ENCODE measurements at regions not wholly inside any gene's neighbourhood (a gene's known extent, or its start where the extent isn't known, plus 50 kb on each side); places are given as distances from the start of the nearest gene placed in this dataset.
A peak's percentile ranks its signal among the peaks of the same experiment; 100 is the strongest.

DNA sequence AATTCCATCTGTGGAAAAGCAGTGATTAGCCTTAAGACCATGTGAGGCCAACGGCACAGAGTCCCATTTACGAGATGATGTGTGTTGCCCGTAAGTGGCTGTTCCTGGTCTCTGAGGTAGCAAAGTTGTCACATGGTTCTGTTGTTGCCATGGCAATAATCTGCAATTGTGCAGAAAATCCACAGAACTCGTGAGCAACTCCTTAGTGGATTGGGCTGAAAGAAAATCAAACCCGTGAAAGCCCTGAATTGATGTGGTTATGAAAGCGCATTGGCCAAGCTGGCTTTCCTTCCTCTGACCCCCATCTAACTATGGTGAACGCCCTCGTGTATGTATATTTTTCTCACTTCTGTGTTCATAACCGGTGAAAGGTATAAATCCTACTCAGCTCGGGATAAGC lies 614.7 kb downstream of the EBF1 start:
- H3K4me3 Mint-ChIP-seq = no peak overlapping the region
- no peaks in the 10 kb centered on the region for H3K36me3 Mint-ChIP-seq
- no peak for DNase-seq (ENCODE audit: low spot score in 2 of 2)
- H3K4me1 Mint-ChIP-seq = peaks cover 3% of the 10 kb centered on the region
- no peak overlapping the region for H3K27ac Mint-ChIP-seq
- ATAC-seq (ENCODE audit: low read depth) = no peak
- H3K27me3 Mint-ChIP-seq = peaks cover 2% of the 10 kb centered on the region
- H3K9me3 Mint-ChIP-seq = no peaks in the 10 kb centered on the region

DNA sequence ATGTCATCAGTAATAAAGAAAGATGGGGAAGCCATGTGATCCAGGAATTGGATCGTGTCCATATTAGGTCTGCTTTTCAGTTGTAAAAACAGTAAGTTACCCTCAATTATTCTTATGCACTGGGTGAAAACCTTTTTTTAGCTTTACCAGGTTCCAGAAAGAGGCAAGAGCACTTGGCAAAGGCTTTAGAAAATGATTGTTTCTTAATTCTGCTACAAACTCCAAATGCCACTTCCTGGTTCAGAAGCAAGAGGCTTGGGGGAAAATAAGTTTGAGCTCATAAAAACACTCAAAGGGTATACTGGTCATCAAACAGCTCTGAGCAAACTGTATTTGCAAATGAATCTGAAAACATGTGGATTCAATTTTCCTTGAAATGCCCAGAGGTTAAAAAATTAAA lies 615.6 kb downstream of the EBF1 start:
- ATAC-seq (ENCODE audit: low read depth) (no peak), DNase-seq (ENCODE audit: low spot score in 2 of 2) (no peak)
- no peak overlapping the region for H3K27ac Mint-ChIP-seq
- no peaks in the 10 kb centered on the region for H3K36me3 Mint-ChIP-seq
- H3K9me3 Mint-ChIP-seq = no peaks in the 10 kb centered on the region
- no peaks in the 10 kb centered on the region for H3K4me1 Mint-ChIP-seq
- no peak overlapping the region for H3K4me3 Mint-ChIP-seq
- H3K27me3 Mint-ChIP-seq = peaks cover 2% of the 10 kb centered on the region

DNA sequence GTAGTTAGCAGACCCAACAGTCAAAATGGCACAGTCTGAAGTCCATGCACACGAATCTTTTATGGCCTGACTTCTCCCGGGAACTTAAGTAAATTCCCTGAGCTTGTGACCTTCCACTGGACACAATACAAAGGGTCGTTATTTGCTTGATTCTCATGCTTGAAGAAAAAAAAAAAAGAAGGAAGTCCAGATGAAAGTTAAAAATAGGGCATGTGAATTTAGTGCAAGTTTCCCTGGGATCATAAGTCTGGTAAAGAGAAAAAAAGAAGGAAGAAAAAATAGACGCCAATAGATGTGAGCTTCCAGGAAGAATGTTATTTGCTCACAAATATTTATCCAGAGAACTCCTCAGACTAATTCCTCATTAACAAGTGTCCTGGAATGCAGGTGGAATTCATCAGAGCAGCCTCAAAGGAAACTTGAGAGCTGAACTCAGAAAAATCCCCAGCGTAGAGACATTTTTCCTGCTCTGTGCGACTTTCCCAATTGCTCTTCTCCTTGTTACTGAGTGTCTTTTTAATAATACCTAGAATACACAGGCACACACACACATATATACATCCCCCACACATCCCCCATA lies 616.3 kb downstream of the EBF1 start:
- no peak overlapping the region for H3K4me3 Mint-ChIP-seq
- no peak overlapping the region for H3K27ac Mint-ChIP-seq
- ATAC-seq (ENCODE audit: low read depth) (no peak), DNase-seq (ENCODE audit: low spot score in 2 of 2) (no peak)
- H3K9me3 Mint-ChIP-seq = no peaks in the 10 kb centered on the region
- no peaks in the 10 kb centered on the region for H3K36me3 Mint-ChIP-seq
- H3K4me1 Mint-ChIP-seq = no peaks in the 10 kb centered on the region
- peaks cover 2% of the 10 kb centered on the region for H3K27me3 Mint-ChIP-seq

- H3K4me3 Mint-ChIP-seq = no peak overlapping the region
- peaks cover 4% of the 10 kb centered on the region for H3K4me1 Mint-ChIP-seq
- H3K36me3 Mint-ChIP-seq = no peaks in the 10 kb centered on the region
- no peak overlapping the region for H3K27ac Mint-ChIP-seq
- DNase-seq (ENCODE audit: low spot score in 2 of 2) (no peak), ATAC-seq (ENCODE audit: low read depth) (no peak)
- no peaks in the 10 kb centered on the region for H3K9me3 Mint-ChIP-seq
- H3K27me3 Mint-ChIP-seq = peaks cover 3% of the 10 kb centered on the region
Observed at GRCh38 chr5:158482125-158482524, 617.6 kb downstream of the EBF1 start.

DNA sequence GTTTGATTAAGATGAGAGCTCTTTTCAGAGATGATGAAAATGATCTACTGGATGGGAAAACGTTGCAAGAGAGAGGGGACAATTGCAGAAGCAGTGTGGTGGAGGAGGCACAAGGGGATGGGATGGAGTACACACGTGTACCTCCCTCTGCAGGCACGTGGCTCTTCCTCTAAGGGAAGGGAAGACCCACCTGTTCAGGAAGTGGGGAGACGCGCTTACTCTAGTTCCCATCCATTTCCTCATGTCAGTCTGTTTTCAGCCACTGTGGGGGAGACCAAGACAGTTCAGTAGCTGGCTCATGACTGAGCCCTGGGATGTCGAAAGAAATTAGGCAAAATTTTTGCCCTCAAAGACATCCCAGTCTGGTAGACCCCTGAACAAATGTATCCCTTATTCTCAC lies 619.2 kb upstream of the CLINT1 start:
- ATAC-seq (ENCODE audit: low read depth) (no peak), DNase-seq (ENCODE audit: low spot score in 2 of 2) (no peak)
- H3K27ac Mint-ChIP-seq = no peak overlapping the region
- no peaks in the 10 kb centered on the region for H3K36me3 Mint-ChIP-seq
- H3K4me1 Mint-ChIP-seq = peaks cover 4% of the 10 kb centered on the region
- no peaks in the 10 kb centered on the region for H3K9me3 Mint-ChIP-seq
- H3K27me3 Mint-ChIP-seq = peaks cover 2% of the 10 kb centered on the region
- H3K4me3 Mint-ChIP-seq = no peak overlapping the region

- H3K9me3 Mint-ChIP-seq = no peaks in the 10 kb centered on the region
- peaks cover 2% of the 10 kb centered on the region for H3K27me3 Mint-ChIP-seq
- H3K4me3 Mint-ChIP-seq = no peak overlapping the region
- ATAC-seq (ENCODE audit: low read depth) (no peak), DNase-seq (ENCODE audit: low spot score in 2 of 2) (no peak)
- H3K36me3 Mint-ChIP-seq = no peaks in the 10 kb centered on the region
- no peak overlapping the region for H3K27ac Mint-ChIP-seq
- H3K4me1 Mint-ChIP-seq = peaks cover 4% of the 10 kb centered on the region
Observed at GRCh38 chr5:158477214-158477613, 618.3 kb upstream of the CLINT1 start.

- H3K36me3 Mint-ChIP-seq = no peaks in the 10 kb centered on the region
- H3K27ac Mint-ChIP-seq = no peak overlapping the region
- no peaks in the 10 kb centered on the region for H3K9me3 Mint-ChIP-seq
- peaks cover 3% of the 10 kb centered on the region for H3K4me1 Mint-ChIP-seq
- DNase-seq (ENCODE audit: low spot score in 2 of 2) (no peak), ATAC-seq (ENCODE audit: low read depth) (no peak)
- no peak overlapping the region for H3K4me3 Mint-ChIP-seq
- H3K27me3 Mint-ChIP-seq = peaks cover 2% of the 10 kb centered on the region
Observed at GRCh38 chr5:158473016-158473635, 614.2 kb upstream of the CLINT1 start.

DNA sequence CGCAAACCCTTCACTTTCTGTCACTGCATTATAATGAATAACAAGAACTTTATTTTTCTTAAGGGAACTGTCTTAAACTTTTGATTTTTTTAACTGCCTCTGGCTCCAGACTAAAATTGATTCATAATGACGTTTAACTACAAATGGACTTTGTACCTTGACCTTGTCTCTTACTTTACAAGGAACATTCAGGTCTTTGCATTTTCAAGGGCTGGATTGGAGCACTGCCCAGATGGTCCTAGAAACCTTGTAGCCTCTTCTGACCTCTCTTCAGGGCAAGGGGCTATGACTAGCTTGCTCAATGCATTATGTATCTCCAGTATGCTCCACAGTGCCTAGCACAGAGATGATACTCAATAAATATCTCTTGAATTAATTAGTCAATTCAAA lies 612.6 kb upstream of the CLINT1 start:
- no peaks in the 10 kb centered on the region for H3K27me3 Mint-ChIP-seq
- no peaks in the 10 kb centered on the region for H3K9me3 Mint-ChIP-seq
- no peaks in the 10 kb centered on the region for H3K36me3 Mint-ChIP-seq
- no peak overlapping the region for H3K27ac Mint-ChIP-seq
- DNase-seq (ENCODE audit: low spot score in 2 of 2) (no peak), ATAC-seq (ENCODE audit: low read depth) (no peak)
- H3K4me3 Mint-ChIP-seq = no peak overlapping the region
- H3K4me1 Mint-ChIP-seq = no peaks in the 10 kb centered on the region

DNA sequence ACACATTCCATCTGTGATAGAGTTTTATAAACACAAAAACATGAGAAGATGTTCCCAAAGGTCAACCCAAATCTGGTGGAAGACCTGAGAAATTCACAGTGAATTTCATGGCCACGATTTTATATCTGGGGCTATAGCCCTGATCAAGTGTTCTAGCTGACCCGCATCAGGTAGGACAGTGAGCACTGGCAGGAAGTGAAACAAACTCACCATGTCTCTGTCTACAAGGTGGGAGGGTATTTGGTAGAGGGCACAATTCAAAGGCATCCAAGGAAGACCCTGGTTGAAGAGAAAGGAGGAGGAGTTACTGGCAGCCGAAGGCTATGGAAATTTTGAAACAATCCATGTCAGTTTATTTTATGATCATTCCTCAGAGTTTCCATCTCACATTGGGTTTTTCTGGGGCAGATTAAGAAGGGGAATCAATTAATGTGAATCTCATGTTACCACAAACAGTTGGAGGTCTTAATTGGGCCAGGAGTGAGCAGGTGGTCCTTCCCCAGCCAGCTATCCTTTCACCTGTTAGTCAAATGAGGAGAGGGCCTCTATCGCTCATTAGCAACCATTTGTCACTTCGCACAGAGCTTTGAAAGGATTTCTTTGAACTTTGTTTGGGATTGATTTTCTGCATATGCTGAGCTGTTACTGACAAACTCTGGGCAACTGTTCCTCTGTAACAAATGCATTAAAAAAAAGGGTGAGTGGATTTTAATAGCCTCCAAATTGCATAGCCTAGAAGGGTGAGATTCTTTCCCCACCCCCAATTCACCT lies 612.0 kb upstream of the CLINT1 start:
- Mint-ChIP-seq H3K27me3 (no peaks in the 10 kb centered on the region), H3K9me3 (no peaks in the 10 kb centered on the region), H3K4me1 (peaks cover 4% of the 10 kb centered on the region), H3K4me3 (no peak overlapping the region), H3K36me3 (no peaks in the 10 kb centered on the region), H3K27ac (no peak overlapping the region)
- DNase-seq (ENCODE audit: low spot score in 2 of 2) (no peak), ATAC-seq (ENCODE audit: low read depth) (no peak)

GRCh38 chr5:158468444-158468843 lies 609.5 kb upstream of the CLINT1 start:
- ATAC-seq (ENCODE audit: low read depth) (no peak), DNase-seq (ENCODE audit: low spot score in 2 of 2) (no peak)
- Mint-ChIP-seq H3K4me3 (no peak overlapping the region), H3K36me3 (no peaks in the 10 kb centered on the region), H3K9me3 (no peaks in the 10 kb centered on the region), H3K27me3 (no peaks in the 10 kb centered on the region), H3K4me1 (peaks cover 14% of the 10 kb centered on the region), H3K27ac (peak overlapping the region; percentile 35)

DNA sequence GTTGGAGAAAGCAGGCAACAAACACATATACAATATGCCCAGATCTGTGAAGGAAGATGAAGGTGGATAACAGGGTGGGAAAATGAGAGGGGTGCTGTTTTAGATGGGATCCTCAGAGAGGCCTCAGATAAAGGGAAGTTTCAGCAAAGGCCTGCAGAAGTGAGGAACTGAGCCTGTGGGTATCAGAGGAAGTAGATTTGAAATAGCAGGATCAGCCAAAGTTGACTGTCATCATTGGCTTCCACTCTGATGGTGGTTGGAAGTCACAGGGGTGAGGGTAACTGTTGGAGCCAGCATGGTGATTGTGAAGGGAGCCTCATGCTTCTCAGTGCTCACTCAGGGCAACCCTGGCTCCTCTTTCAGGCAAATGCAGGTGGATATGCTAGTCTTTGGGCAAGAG lies 607.2 kb upstream of the CLINT1 start:
- Mint-ChIP-seq H3K27ac (no peak overlapping the region), H3K9me3 (no peaks in the 10 kb centered on the region), H3K4me3 (no peak overlapping the region), H3K27me3 (no peaks in the 10 kb centered on the region), H3K4me1 (peaks cover 14% of the 10 kb centered on the region), H3K36me3 (no peaks in the 10 kb centered on the region)
- DNase-seq (ENCODE audit: low spot score in 2 of 2) = no peak
- ATAC-seq (ENCODE audit: low read depth) = no peak

DNA sequence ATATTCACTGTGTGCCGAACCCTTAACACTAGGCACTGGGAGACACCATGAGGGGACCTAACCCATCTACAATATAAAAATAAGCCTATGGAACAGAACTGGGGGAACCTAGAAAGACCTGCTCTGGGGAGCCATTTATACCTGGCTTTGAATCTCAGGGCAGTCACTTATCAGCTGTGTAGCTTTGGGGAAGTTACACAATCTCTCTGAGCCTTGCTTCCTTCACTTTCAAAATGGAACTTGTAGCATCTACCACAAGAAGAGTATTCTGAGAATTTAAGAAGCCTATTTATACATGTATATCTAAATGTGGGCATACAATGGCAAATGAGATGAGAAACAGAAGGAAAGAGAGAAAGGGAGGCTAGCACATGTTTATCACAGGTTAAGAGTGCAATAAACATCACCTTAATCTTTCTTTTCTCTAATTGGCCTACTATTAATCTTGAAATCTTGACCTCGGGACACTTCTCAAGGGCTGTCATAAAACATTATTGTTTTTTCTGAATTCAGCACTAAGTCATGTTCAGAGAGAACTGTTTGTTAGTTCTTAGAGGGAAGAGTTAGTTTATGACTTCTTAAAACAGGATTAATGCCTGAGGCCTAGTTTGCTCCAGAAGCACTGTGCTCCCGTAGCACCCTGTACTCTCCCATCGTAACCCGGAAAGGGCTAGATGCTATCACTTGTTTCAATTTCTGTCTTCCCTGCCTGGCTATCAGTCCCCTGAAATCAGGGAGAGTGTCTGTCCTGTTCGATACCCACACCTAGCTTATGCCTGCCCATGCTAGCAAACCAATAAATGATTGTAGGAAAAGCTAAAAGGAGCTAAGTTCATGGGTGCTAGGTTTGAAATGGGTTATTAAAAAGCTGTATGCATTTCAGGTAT lies 606.4 kb upstream of the CLINT1 start:
- peaks cover 14% of the 10 kb centered on the region for H3K4me1 Mint-ChIP-seq
- no peak for DNase-seq (ENCODE audit: low spot score in 2 of 2)
- no peaks in the 10 kb centered on the region for H3K27me3 Mint-ChIP-seq
- ATAC-seq (ENCODE audit: low read depth) = no peak
- no peaks in the 10 kb centered on the region for H3K9me3 Mint-ChIP-seq
- no peak overlapping the region for H3K4me3 Mint-ChIP-seq
- no peaks in the 10 kb centered on the region for H3K36me3 Mint-ChIP-seq
- H3K27ac Mint-ChIP-seq = no peak overlapping the region

DNA sequence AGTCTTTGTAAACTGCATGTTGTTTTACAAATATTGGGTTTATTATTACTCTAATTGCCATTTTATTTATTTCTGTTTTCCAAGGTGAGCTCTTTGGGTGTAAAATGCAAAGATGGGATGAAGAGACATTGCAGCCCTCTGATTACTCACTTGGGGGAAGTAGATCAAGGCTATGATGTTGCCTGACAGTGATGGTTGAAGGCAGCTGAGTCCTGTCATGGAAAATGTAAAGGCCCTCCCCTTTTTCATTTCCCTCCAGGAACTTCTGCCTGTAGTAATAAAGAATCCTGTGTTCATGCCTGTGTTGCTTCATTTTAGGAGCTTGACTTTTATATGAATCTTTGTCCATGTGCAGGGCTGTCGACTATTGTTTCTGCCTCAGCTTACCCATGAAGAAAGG lies 605.4 kb upstream of the CLINT1 start:
- H3K27me3 Mint-ChIP-seq = no peaks in the 10 kb centered on the region
- peak overlapping the region; percentile 19 for H3K27ac Mint-ChIP-seq
- no peak overlapping the region for H3K4me3 Mint-ChIP-seq
- DNase-seq (ENCODE audit: low spot score in 2 of 2) (no peak), ATAC-seq (ENCODE audit: low read depth) (no peak)
- H3K9me3 Mint-ChIP-seq = peaks cover under 1% of the 10 kb centered on the region
- H3K4me1 Mint-ChIP-seq = peaks cover 14% of the 10 kb centered on the region
- no peaks in the 10 kb centered on the region for H3K36me3 Mint-ChIP-seq

GRCh38 chr5:158463938-158464337 lies 605.0 kb upstream of the CLINT1 start:
- Mint-ChIP-seq H3K4me3 (no peak overlapping the region), H3K9me3 (peaks cover 1% of the 10 kb centered on the region), H3K4me1 (peaks cover 14% of the 10 kb centered on the region), H3K27ac (peak overlapping the region; percentile 19), H3K36me3 (no peaks in the 10 kb centered on the region), H3K27me3 (no peaks in the 10 kb centered on the region)
- DNase-seq (ENCODE audit: low spot score in 2 of 2) (no peak), ATAC-seq (ENCODE audit: low read depth) (no peak)
